ENCODE measurements at regions not wholly inside any gene's neighbourhood (a gene's known extent, or its start where the extent isn't known, plus 50 kb on each side); places are given as distances from the start of the nearest gene placed in this dataset.
A peak's percentile ranks its signal among the peaks of the same experiment; 100 is the strongest.

GRCh38 chr3:84547971-84548970, 410.5 kb upstream of the CADM2 start:
- H3K9ac ChIP-seq (ENCODE audit: low read depth, low read length), result no peak overlapping the region
- no peaks in the 10 kb centered on the region for H3K9me3 ChIP-seq (ENCODE audit: control insufficient read depth, insufficient read depth, low read length)
- no peaks in the 10 kb centered on the region for H3K27me3 ChIP-seq (ENCODE audit: control insufficient read depth, insufficient read depth, low read length)
- H3K4me3 ChIP-seq (ENCODE audit: low read depth, low read length), result peak overlapping the region; percentile 20
- peaks cover 2% of the 10 kb centered on the region for H3K4me1 ChIP-seq (ENCODE audit: control insufficient read depth, insufficient read depth, low read length)
- no peaks in the 10 kb centered on the region for H3K36me3 ChIP-seq (ENCODE audit: control insufficient read depth, insufficient read depth, low read length)

GRCh38 chr3:84555629-84556028, 403.2 kb upstream of the CADM2 start:
- H3K9ac ChIP-seq (ENCODE audit: low read depth, low read length), result no peak overlapping the region
- no peaks in the 10 kb centered on the region for H3K36me3 ChIP-seq (ENCODE audit: control insufficient read depth, insufficient read depth, low read length)

GRCh38 chr3:84566256-84566655, 392.5 kb upstream of the CADM2 start:
- Histone ChIP-seq H3K9ac (ENCODE audit: low read depth, low read length) (no peak overlapping the region), H3K36me3 (ENCODE audit: control insufficient read depth, insufficient read depth, low read length) (no peaks in the 10 kb centered on the region), H3K9me3 (ENCODE audit: control insufficient read depth, insufficient read depth, low read length) (no peaks in the 10 kb centered on the region), H3K27me3 (ENCODE audit: control insufficient read depth, insufficient read depth, low read length) (no peaks in the 10 kb centered on the region), H3K4me3 (ENCODE audit: low read depth, low read length) (no peak overlapping the region), H3K4me1 (ENCODE audit: control insufficient read depth, insufficient read depth, low read length) (no peaks in the 10 kb centered on the region)

More at GRCh38 chr3:84555629-84556028, 403.2 kb upstream of the CADM2 start:
- Histone ChIP-seq H3K27me3 (ENCODE audit: control insufficient read depth, insufficient read depth, low read length) (no peaks in the 10 kb centered on the region), H3K4me1 (ENCODE audit: control insufficient read depth, insufficient read depth, low read length) (no peaks in the 10 kb centered on the region), H3K4me3 (ENCODE audit: low read depth, low read length) (no peak overlapping the region), H3K9me3 (ENCODE audit: control insufficient read depth, insufficient read depth, low read length) (no peaks in the 10 kb centered on the region)

DNA sequence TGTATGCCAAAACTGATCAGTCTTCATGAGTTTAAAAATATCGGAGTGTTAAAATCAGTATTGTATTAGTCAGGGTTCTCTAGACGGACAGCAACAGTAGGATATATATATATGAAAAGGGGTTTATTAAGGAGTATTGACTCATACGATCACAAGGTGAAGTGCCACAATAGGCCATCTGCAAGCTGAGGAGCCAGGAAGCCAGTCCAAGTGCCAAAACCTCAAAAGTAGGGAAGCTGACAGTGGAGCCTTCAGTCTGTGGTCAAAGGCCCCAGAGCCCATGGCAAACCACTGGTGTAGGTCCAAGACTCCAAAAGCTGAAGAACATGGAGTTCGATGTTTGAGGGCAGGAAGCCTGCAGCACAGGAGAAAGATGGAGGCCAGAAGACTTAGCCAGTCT, 391.0 kb upstream of the CADM2 start:
- Histone ChIP-seq H3K27me3 (ENCODE audit: control insufficient read depth, insufficient read depth, low read length) (no peaks in the 10 kb centered on the region), H3K4me3 (ENCODE audit: low read depth, low read length) (no peak overlapping the region), H3K9me3 (ENCODE audit: control insufficient read depth, insufficient read depth, low read length) (no peaks in the 10 kb centered on the region), H3K36me3 (ENCODE audit: control insufficient read depth, insufficient read depth, low read length) (no peaks in the 10 kb centered on the region), H3K4me1 (ENCODE audit: control insufficient read depth, insufficient read depth, low read length) (no peaks in the 10 kb centered on the region), H3K9ac (ENCODE audit: low read depth, low read length) (no peak overlapping the region)

- no peaks in the 10 kb centered on the region for H3K9me3 ChIP-seq (ENCODE audit: control insufficient read depth, insufficient read depth, low read length)
Measured at GRCh38 chr3:84573962-84574361, 384.8 kb upstream of the CADM2 start.

DNA sequence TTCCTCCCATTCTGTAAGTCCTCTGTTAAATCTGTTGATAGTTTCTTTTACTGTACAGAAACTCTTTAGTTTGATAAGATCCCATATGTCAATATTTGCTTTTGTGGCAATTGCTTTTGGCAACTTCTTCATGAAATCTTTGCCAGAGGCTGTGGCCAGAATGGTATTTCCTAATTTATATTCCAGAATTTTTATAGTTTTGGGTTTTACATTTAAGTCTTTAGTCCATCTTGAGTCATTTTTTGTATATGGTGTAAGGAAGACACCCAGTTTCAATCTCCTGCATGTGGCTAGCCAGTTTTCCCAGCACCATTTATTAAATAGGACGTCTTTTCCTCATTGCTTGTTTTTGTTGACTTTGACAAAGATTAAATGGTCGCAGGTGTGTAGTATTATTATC, 372.4 kb upstream of the CADM2 start:
- H3K27me3 ChIP-seq (ENCODE audit: control insufficient read depth, insufficient read depth, low read length), result no peaks in the 10 kb centered on the region
- H3K4me3 ChIP-seq (ENCODE audit: low read depth, low read length), result no peak overlapping the region
- H3K9me3 ChIP-seq (ENCODE audit: control insufficient read depth, insufficient read depth, low read length), result no peaks in the 10 kb centered on the region
- H3K9ac ChIP-seq (ENCODE audit: low read depth, low read length), result no peak overlapping the region
- H3K4me1 ChIP-seq (ENCODE audit: control insufficient read depth, insufficient read depth, low read length), result no peaks in the 10 kb centered on the region
- H3K36me3 ChIP-seq (ENCODE audit: control insufficient read depth, insufficient read depth, low read length), result no peaks in the 10 kb centered on the region

More at GRCh38 chr3:84573962-84574361, 384.8 kb upstream of the CADM2 start:
- H3K4me1 ChIP-seq (ENCODE audit: control insufficient read depth, insufficient read depth, low read length), result no peaks in the 10 kb centered on the region
- H3K4me3 ChIP-seq (ENCODE audit: low read depth, low read length), result no peak overlapping the region
- H3K36me3 ChIP-seq (ENCODE audit: control insufficient read depth, insufficient read depth, low read length), result no peaks in the 10 kb centered on the region
- H3K27me3 ChIP-seq (ENCODE audit: control insufficient read depth, insufficient read depth, low read length), result no peaks in the 10 kb centered on the region
- no peak overlapping the region for H3K9ac ChIP-seq (ENCODE audit: low read depth, low read length)

DNA sequence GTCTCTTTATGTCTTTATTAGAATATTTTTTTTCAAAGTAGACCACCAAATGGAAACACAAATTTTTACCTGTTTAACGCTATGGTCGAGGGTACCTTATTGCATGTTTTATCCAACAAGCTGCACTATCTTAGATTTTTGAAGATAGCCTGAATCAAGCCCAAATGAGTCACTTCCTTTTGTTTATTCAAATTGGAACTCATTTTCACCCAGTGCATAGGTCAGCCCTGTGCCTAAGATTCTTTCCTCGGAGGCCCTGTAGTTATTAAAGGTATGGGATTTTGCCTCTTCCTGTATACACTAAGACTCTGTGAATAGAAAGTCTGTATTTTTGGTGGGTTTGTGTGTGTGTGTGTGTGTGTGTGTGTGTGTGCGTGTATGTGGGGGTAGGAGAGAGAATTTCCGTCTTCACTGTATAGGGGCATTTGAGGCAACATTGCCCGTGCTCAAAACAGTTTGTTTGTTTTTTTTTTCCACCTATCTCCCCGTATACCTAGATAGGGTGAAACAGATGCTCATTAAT, 358.0 kb upstream of the CADM2 start:
- Histone ChIP-seq H3K4me1 (ENCODE audit: control insufficient read depth, insufficient read depth, low read length) (peaks cover 5% of the 10 kb centered on the region), H3K4me3 (ENCODE audit: low read depth, low read length) (no peak overlapping the region), H3K9me3 (ENCODE audit: control insufficient read depth, insufficient read depth, low read length) (no peaks in the 10 kb centered on the region), H3K27me3 (ENCODE audit: control insufficient read depth, insufficient read depth, low read length) (no peaks in the 10 kb centered on the region), H3K9ac (ENCODE audit: low read depth, low read length) (no peak overlapping the region), H3K36me3 (ENCODE audit: control insufficient read depth, insufficient read depth, low read length) (no peaks in the 10 kb centered on the region)

DNA sequence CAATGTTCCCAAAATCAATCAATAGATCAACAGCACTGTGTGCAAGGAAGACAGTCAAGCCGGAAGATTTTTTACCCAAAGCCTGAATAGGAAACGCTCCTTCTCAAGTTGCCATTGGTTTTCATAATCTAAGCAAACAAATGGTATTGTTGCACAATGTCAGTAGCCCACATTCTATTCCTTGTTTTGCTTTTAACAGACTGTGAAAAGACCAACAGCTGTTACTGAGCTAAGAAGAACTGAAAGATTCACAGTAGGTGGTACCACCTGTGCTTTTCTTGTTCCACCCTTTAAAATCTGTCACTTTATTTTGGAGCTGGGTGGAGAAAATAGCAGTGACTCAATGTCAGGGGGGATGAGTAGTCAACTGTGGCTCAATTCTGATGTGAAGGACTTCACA, 357.5 kb upstream of the CADM2 start:
- no peaks in the 10 kb centered on the region for H3K27me3 ChIP-seq (ENCODE audit: control insufficient read depth, insufficient read depth, low read length)
- no peak overlapping the region for H3K4me3 ChIP-seq (ENCODE audit: low read depth, low read length)
- H3K9me3 ChIP-seq (ENCODE audit: control insufficient read depth, insufficient read depth, low read length), result no peaks in the 10 kb centered on the region
- H3K36me3 ChIP-seq (ENCODE audit: control insufficient read depth, insufficient read depth, low read length), result no peaks in the 10 kb centered on the region
- H3K9ac ChIP-seq (ENCODE audit: low read depth, low read length), result no peak overlapping the region
- H3K4me1 ChIP-seq (ENCODE audit: control insufficient read depth, insufficient read depth, low read length), result peaks cover 5% of the 10 kb centered on the region

DNA sequence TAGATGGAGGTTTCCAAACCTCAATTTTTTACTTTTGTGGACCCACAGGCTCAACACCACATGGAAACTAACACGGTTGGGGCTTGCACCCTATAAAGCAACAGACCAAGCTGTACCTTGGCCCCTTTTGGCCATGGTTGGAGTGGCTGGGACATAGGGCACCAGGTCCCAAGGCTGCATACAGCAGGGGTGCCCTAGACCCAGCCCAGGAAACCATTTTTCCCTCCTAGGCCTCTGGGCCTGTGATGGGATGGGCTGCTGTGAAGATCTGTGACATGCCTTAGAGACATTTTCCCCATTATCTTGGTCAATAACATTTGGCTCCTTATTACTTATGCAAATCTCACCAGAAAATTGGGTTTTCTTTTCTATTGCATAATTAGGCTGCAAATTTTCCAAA, 337.0 kb upstream of the CADM2 start:
- Histone ChIP-seq H3K4me1 (ENCODE audit: control insufficient read depth, insufficient read depth, low read length) (no peaks in the 10 kb centered on the region), H3K36me3 (ENCODE audit: control insufficient read depth, insufficient read depth, low read length) (peaks cover 2% of the 10 kb centered on the region), H3K4me3 (ENCODE audit: low read depth, low read length) (no peak overlapping the region), H3K9ac (ENCODE audit: low read depth, low read length) (no peak overlapping the region), H3K9me3 (ENCODE audit: control insufficient read depth, insufficient read depth, low read length) (peaks cover 4% of the 10 kb centered on the region), H3K27me3 (ENCODE audit: control insufficient read depth, insufficient read depth, low read length) (no peaks in the 10 kb centered on the region)

GRCh38 chr3:84634668-84635067, 324.1 kb upstream of the CADM2 start:
- no peaks in the 10 kb centered on the region for H3K36me3 ChIP-seq (ENCODE audit: control insufficient read depth, insufficient read depth, low read length)
- H3K9me3 ChIP-seq (ENCODE audit: control insufficient read depth, insufficient read depth, low read length), result no peaks in the 10 kb centered on the region
- H3K27me3 ChIP-seq (ENCODE audit: control insufficient read depth, insufficient read depth, low read length), result no peaks in the 10 kb centered on the region
- no peak overlapping the region for H3K9ac ChIP-seq (ENCODE audit: low read depth, low read length)
- no peak overlapping the region for H3K4me3 ChIP-seq (ENCODE audit: low read depth, low read length)
- no peaks in the 10 kb centered on the region for H3K4me1 ChIP-seq (ENCODE audit: control insufficient read depth, insufficient read depth, low read length)

GRCh38 chr3:84637272-84637671, 321.5 kb upstream of the CADM2 start:
- Histone ChIP-seq H3K9me3 (ENCODE audit: control insufficient read depth, insufficient read depth, low read length) (no peaks in the 10 kb centered on the region), H3K4me1 (ENCODE audit: control insufficient read depth, insufficient read depth, low read length) (no peaks in the 10 kb centered on the region), H3K36me3 (ENCODE audit: control insufficient read depth, insufficient read depth, low read length) (no peaks in the 10 kb centered on the region), H3K4me3 (ENCODE audit: low read depth, low read length) (no peak overlapping the region), H3K27me3 (ENCODE audit: control insufficient read depth, insufficient read depth, low read length) (no peaks in the 10 kb centered on the region), H3K9ac (ENCODE audit: low read depth, low read length) (no peak overlapping the region)

- Histone ChIP-seq H3K4me1 (ENCODE audit: control insufficient read depth, insufficient read depth, low read length) (no peaks in the 10 kb centered on the region), H3K4me3 (ENCODE audit: low read depth, low read length) (no peak overlapping the region), H3K9me3 (ENCODE audit: control insufficient read depth, insufficient read depth, low read length) (no peaks in the 10 kb centered on the region), H3K27me3 (ENCODE audit: control insufficient read depth, insufficient read depth, low read length) (no peaks in the 10 kb centered on the region), H3K9ac (ENCODE audit: low read depth, low read length) (no peak overlapping the region), H3K36me3 (ENCODE audit: control insufficient read depth, insufficient read depth, low read length) (no peaks in the 10 kb centered on the region)
Measured at GRCh38 chr3:84666468-84666867, 292.3 kb upstream of the CADM2 start.
